HG03060 (cell line): ENCODE measurements at regions not wholly inside any gene's neighbourhood (a gene's known extent, or its start where the extent isn't known, plus 50 kb on each side); places are given as distances from the start of the nearest gene placed in this dataset.

ENCODE experiments used
- ATAC-seq: cut with Tn5 transposase; IDR thresholded peaks from one replicate; pipeline ENCODE4 v1.9.1; 2021; ENCODE audit warnings: low read depth, moderate number of reproducible peaks; ENCODE audit not compliant: unreplicated experiment

GRCh38 chr12:58349161-58349560 is 407.8 kb downstream of the ATP23 start:
- no peak for ATAC-seq

- no peak for ATAC-seq
Observed at GRCh38 chr12:58356794-58357193, 415.4 kb downstream of the ATP23 start.

- no peak for ATAC-seq
Observed at GRCh38 chr12:58357511-58357910, 416.1 kb downstream of the ATP23 start.

DNA sequence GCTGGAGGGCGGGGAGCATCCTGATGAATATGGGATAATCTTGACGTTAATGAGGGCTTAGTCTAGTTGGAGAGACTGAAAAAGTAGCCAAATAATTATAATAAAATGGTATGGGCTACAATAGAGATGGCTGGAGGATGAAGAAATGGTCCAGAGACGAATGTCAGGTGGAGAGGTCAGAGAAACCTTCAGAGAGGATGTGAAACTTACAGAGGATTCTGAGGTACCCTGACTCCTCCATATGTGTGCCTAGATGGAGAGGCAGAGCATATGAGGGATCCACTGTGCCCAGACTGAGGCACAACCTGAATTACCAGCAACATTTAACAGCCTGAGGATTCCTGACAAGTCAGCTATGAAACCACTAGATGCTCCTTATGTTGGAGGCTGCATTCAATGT is 417.0 kb downstream of the ATP23 start:
- ATAC-seq, result no peak

DNA sequence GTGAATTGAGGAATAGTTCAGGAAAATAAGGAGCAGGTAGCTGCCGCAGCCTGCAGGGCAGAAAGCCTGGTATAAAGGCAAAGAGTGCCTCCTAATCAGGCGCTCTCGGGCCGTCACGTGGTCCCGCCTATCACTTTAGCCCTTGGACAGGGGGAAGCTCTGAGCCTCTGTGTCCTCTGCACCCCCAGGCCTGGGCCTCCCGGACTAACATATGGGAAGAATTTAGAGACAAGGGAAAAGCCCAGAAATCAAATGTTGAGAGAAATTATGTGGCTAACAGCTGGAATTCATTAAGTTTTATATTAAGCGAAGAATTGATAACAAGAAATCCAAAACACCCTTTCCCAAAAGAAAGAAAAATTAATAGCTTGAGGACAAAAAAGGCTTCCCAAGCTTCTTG is 417.7 kb downstream of the ATP23 start:
- ATAC-seq, result no peak

GRCh38 chr12:58361056-58361455 is 419.7 kb downstream of the ATP23 start:
- ATAC-seq, result no peak

GRCh38 chr12:58363971-58364370 is 422.6 kb downstream of the ATP23 start:
- ATAC-seq, result no peak

GRCh38 chr12:58364389-58365086 is 423.2 kb downstream of the ATP23 start:
- ATAC-seq, result no peak

DNA sequence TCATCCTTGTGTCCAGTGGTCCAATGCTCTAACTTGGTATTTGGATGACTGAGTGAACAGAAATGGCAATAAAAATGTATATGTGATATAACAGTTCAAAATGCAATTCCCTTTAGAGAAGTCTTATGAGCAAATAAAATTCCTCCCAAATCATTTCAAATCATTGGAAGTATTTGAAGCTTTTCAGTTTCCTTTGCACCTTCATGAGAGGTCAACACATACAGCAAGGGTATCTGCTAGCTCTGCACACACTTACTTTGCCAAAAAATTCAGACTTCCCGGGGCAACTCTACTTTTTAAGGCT is 423.7 kb downstream of the ATP23 start:
- no peak for ATAC-seq

GRCh38 chr12:58367041-58367440 is 425.7 kb downstream of the ATP23 start:
- no peak for ATAC-seq

GRCh38 chr12:58368001-58368400 is 426.6 kb downstream of the ATP23 start:
- ATAC-seq, result no peak

DNA sequence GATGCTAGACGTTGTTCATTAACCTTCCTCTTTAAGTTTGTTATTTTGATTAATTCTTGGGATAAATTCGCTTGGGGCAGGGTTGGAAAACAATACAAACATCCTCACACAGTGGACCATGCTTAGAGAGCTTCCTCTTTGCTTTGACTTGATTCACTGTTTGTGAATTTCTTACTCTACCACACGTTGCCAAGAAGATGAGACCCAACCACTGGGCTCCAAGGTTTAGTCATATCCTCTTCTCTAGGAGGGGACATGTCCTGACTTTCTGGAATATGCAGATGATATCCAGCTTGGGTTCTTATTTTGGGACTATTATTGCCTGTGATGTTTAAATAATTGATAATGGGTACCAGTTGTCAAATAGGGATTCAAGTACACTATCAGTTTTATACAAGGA is 428.2 kb downstream of the ATP23 start:
- ATAC-seq, result no peak

DNA sequence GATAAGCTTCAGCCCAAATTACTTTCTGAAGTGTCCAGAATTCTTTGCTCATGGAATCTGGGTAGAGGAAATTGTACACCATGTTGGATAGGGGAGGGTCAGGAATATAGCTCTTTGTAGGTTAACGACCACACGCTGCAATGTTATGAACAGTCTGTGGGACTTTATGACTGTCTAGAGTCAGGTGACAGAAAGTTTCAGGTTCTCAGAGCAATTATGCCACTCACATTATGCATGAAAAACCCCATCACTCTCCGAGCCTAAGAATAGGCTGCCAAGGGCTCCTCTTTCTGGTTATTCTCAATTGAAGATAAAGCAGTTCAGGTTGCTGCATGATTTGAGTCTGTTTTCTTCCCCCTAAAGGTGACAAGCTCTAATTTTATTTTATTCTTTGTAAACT is 430.9 kb downstream of the ATP23 start:
- ATAC-seq, result peak; percentile 98

- no peak for ATAC-seq
Observed at GRCh38 chr12:58378028-58378427, 436.7 kb downstream of the ATP23 start.

GRCh38 chr12:58381546-58381945 is 440.2 kb downstream of the ATP23 start:
- ATAC-seq, result no peak

GRCh38 chr12:58384196-58384595 is 442.8 kb downstream of the ATP23 start:
- ATAC-seq, result no peak

DNA sequence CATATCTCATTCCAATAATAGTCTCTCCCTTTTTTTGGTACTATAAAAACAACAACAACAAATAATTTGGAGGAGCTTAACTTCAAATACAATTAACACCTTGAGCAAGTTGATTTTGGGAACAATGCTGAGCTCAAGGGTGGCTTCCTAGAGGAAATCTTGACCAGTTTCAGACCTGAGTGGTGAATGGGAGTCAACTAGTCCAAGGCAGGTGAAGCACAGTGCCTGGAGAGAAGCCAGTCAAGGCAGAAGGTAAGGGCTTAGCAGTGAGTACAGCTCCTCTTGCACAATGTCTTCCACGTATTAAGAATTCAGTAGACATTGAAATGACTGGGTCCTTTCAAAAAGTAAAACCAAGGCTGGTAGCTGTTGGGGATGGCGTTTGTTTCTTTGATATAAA is 444.8 kb downstream of the ATP23 start:
- ATAC-seq, result no peak

- no peak for ATAC-seq
Observed at GRCh38 chr12:58387199-58387598, 445.8 kb downstream of the ATP23 start.

DNA sequence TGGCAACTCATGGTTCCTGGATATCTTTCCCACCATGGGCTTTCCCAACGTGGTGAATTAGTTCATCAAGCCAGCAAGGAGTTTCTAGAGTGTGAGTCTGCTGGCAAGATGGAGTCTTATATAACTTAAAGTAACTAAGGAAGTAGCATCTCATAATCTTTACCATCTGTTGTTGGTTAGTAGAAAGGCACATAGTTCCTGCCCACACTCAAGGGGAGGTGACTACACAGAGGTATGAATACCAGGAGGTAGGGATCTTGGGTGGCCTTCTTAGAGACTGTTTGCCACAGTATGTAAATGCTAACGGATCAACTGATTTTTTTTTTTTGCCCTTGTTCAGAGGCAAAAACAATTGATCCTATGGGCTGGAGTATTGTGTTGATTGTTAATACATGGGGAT is 446.9 kb downstream of the ATP23 start:
- no peak for ATAC-seq

GRCh38 chr12:58393152-58393551 is 451.8 kb downstream of the ATP23 start:
- no peak for ATAC-seq

- no peak for ATAC-seq
Observed at GRCh38 chr12:58395056-58395455, 453.7 kb downstream of the ATP23 start.

DNA sequence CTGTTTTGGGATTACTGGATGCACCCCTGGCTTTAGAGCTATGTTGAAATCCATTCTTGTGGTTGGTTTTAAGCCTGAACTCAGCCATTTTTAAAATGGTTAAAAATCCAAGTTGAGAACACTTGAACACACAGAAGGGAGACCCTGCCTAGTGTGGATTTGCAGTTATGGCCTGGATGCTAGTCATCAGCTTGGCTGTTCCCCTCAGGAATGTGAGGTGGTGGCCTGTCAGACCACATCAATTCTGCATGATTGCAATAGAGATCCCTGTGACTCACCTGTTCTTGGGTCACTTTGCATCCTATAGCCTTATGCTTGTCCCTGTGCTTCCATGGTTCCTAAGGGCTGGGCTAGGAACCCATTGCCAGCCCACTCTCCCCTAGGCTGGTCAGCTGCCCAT is 454.1 kb downstream of the ATP23 start:
- no peak for ATAC-seq

GRCh38 chr12:58396239-58396638 is 454.9 kb downstream of the ATP23 start:
- no peak for ATAC-seq
